ENCODE measurements at regions not wholly inside any gene's neighbourhood (a gene's known extent, or its start where the extent isn't known, plus 50 kb on each side); places are given as distances from the start of the nearest gene placed in this dataset.

- no peak for TF ChIP-seq EZH2 (IDR thresholded peaks at IDR 0.05; ENCODE audit: borderline replicate concordance, low read depth, low read length, poor library complexity, severe bottlenecking)
- TF ChIP-seq CTCF (conservative IDR thresholded peaks at IDR 0.05; ENCODE audit: low read depth, low read length) = no peak
Observed at GRCh38 chr6:56709650-56710049, 67.0 kb upstream of the DST start.
